CD4-positive, alpha-beta T cell treated with Interleukin-4 for 1 hour (primary cell): ENCODE measurements at regions not wholly inside any gene's neighbourhood (a gene's known extent, or its start where the extent isn't known, plus 50 kb on each side); places are given as distances from the start of the nearest gene placed in this dataset.
"Not testable (repeated sequence)": the region's sequence is repeated elsewhere in the genome, so short reads cannot be mapped to it uniquely, and the experiment has no call there.

Experiments used
- DNase-seq, 2 donors: peaks; one replicate each; pipeline ENCODE4 v3.0.0-alpha.2; 2020 to 2022

- DNase-seq, result no peak
Measured at GRCh38 chr10:25811052-25811685, 122.9 kb upstream of the MYO3A start.

GRCh38 chr10:25813511-25813910 lies 120.5 kb upstream of the MYO3A start:
- DNase-seq, result no peak

- DNase-seq, result no peak
Measured at GRCh38 chr10:25815236-25815635, 118.8 kb upstream of the MYO3A start.

- no peak for DNase-seq
Measured at GRCh38 chr10:25815999-25816768, 117.8 kb upstream of the MYO3A start.

GRCh38 chr10:25817200-25817599 lies 116.8 kb upstream of the MYO3A start:
- DNase-seq, result no peak

- no peak for DNase-seq
Measured at GRCh38 chr10:25818751-25819150, 115.3 kb upstream of the MYO3A start.

- no peak for DNase-seq
Measured at GRCh38 chr10:25820472-25820871, 113.6 kb upstream of the MYO3A start.

- no peak for DNase-seq
Measured at GRCh38 chr10:25820874-25821273, 113.2 kb upstream of the MYO3A start.

- DNase-seq, result no peak
Measured at GRCh38 chr10:25824050-25824449, 110.0 kb upstream of the MYO3A start.

GRCh38 chr10:25828475-25828874 lies 105.6 kb upstream of the MYO3A start:
- DNase-seq, result no peak

GRCh38 chr10:25831080-25831479 lies 102.9 kb upstream of the MYO3A start:
- DNase-seq, result no peak

- DNase-seq, result no peak
Measured at GRCh38 chr10:25839683-25840082, 94.3 kb upstream of the MYO3A start.

- DNase-seq, result not testable (repeated sequence)
Measured at GRCh38 chr10:25840875-25841274, 93.2 kb upstream of the MYO3A start.

- DNase-seq, result no peak
Measured at GRCh38 chr10:25842146-25842545, 91.9 kb upstream of the MYO3A start.

GRCh38 chr10:25843551-25844170 lies 90.4 kb upstream of the MYO3A start:
- no peak for DNase-seq

- DNase-seq, result not testable (repeated sequence)
Measured at GRCh38 chr10:25844716-25845115, 89.3 kb upstream of the MYO3A start.

GRCh38 chr10:25849268-25849667 lies 84.8 kb upstream of the MYO3A start:
- no peak for DNase-seq

GRCh38 chr10:25849988-25850387 lies 84.0 kb upstream of the MYO3A start:
- no peak for DNase-seq

GRCh38 chr10:25851548-25851947 lies 82.5 kb upstream of the MYO3A start:
- DNase-seq, result no peak

- DNase-seq, result no peak
Measured at GRCh38 chr10:25852364-25852941, 81.6 kb upstream of the MYO3A start.

- no peak for DNase-seq
Measured at GRCh38 chr10:25858076-25858475, 76.0 kb upstream of the MYO3A start.

GRCh38 chr10:25865267-25865666 lies 68.8 kb upstream of the MYO3A start:
- DNase-seq, result no peak

GRCh38 chr10:25867321-25867720 lies 66.7 kb upstream of the MYO3A start:
- DNase-seq, result no peak

GRCh38 chr10:25869067-25869591 lies 64.9 kb upstream of the MYO3A start:
- DNase-seq, result no peak
